CD4-positive, alpha-beta T cell treated with Interleukin-10 for 1 hour (primary cell): ENCODE measurements at regions not wholly inside any gene's neighbourhood (a gene's known extent, or its start where the extent isn't known, plus 50 kb on each side); places are given as distances from the start of the nearest gene placed in this dataset.

Experiments used
- DNase-seq: peaks from one replicate; pipeline ENCODE4 v3.0.0-alpha.2; 2020

GRCh38 chr20:10807013-10807412 lies 133.2 kb upstream of the JAG1 start:
- DNase-seq, result no peak

GRCh38 chr20:10812759-10813327 lies 139.0 kb upstream of the JAG1 start:
- DNase-seq, result no peak

- no peak for DNase-seq
Observed at GRCh38 chr20:10823585-10823984, 149.8 kb upstream of the JAG1 start.

- DNase-seq, result no peak
Observed at GRCh38 chr20:10824750-10825500, 151.1 kb upstream of the JAG1 start.

GRCh38 chr20:10826111-10826510 lies 152.3 kb upstream of the JAG1 start:
- DNase-seq, result no peak

- DNase-seq, result no peak
Observed at GRCh38 chr20:10828180-10828579, 154.4 kb upstream of the JAG1 start.

GRCh38 chr20:10832141-10832540 lies 158.3 kb upstream of the JAG1 start:
- DNase-seq, result no peak

- DNase-seq, result no peak
Observed at GRCh38 chr20:10837901-10838300, 164.1 kb upstream of the JAG1 start.

GRCh38 chr20:10842116-10842515 lies 168.3 kb upstream of the JAG1 start:
- DNase-seq, result no peak

GRCh38 chr20:10843146-10843711 lies 169.4 kb upstream of the JAG1 start:
- DNase-seq, result no peak

- no peak for DNase-seq
Observed at GRCh38 chr20:10846766-10847165, 173.0 kb upstream of the JAG1 start.

GRCh38 chr20:10848810-10849370 lies 175.1 kb upstream of the JAG1 start:
- no peak for DNase-seq

GRCh38 chr20:10853176-10853575 lies 179.4 kb upstream of the JAG1 start:
- DNase-seq, result no peak

- no peak for DNase-seq
Observed at GRCh38 chr20:10853731-10854130, 179.9 kb upstream of the JAG1 start.

- no peak for DNase-seq
Observed at GRCh38 chr20:10854976-10855375, 181.2 kb upstream of the JAG1 start.

- DNase-seq, result no peak
Observed at GRCh38 chr20:10855778-10856177, 182.0 kb upstream of the JAG1 start.

GRCh38 chr20:10856237-10857015 lies 182.6 kb upstream of the JAG1 start:
- DNase-seq, result no peak

GRCh38 chr20:10857352-10858070 lies 183.7 kb upstream of the JAG1 start:
- peak; percentile 0 for DNase-seq

GRCh38 chr20:10861090-10861489 lies 187.3 kb upstream of the JAG1 start:
- DNase-seq, result no peak

- DNase-seq, result no peak
Observed at GRCh38 chr20:10861619-10862018, 187.8 kb upstream of the JAG1 start.

GRCh38 chr20:10863337-10864060 lies 189.7 kb upstream of the JAG1 start:
- no peak for DNase-seq

GRCh38 chr20:10864076-10864672 lies 190.4 kb upstream of the JAG1 start:
- DNase-seq, result no peak
